Stimulated activated CD4-positive, alpha-beta T cell treated with anti-CD3 and anti-CD28 coated beads, Interleukin-1b, Interleukin-23, amount 100 ng/mL, for 4 hours (primary cell): ENCODE measurements at regions not wholly inside any gene's neighbourhood (a gene's known extent, or its start where the extent isn't known, plus 50 kb on each side); places are given as distances from the start of the nearest gene placed in this dataset.
"Not testable (repeated sequence)": the region's sequence is repeated elsewhere in the genome, so short reads cannot be mapped to it uniquely, and the experiment has no call there.

Source experiments
- DNase-seq, 2 donors: peaks; one replicate each; pipeline ENCODE4 v3.0.0-alpha.2; 2020; ENCODE audit warnings: low read depth in 2 of 2

- not testable (repeated sequence) for DNase-seq
These were observed 162.8 kb upstream of the GJE1 start for GRCh38 chr6:141969768-141970415.

GRCh38 chr6:141969201-141969600, 163.5 kb upstream of the GJE1 start:
- no peak for DNase-seq

GRCh38 chr6:141968632-141969031, 164.1 kb upstream of the GJE1 start:
- no peak for DNase-seq

- no peak for DNase-seq
These were observed 167.6 kb upstream of the GJE1 start for GRCh38 chr6:141965016-141965545.

GRCh38 chr6:141963543-141964295, 169.0 kb upstream of the GJE1 start:
- DNase-seq = no peak

- DNase-seq = no peak
These were observed 175.5 kb upstream of the GJE1 start for GRCh38 chr6:141957271-141957670.

- DNase-seq = no peak
These were observed 175.9 kb upstream of the GJE1 start for GRCh38 chr6:141956868-141957267.

- DNase-seq = no peak
These were observed 176.5 kb upstream of the GJE1 start for GRCh38 chr6:141956046-141956761.

GRCh38 chr6:141953072-141953471, 179.7 kb upstream of the GJE1 start:
- no peak for DNase-seq

- no peak for DNase-seq
These were observed 186.2 kb upstream of the GJE1 start for GRCh38 chr6:141946502-141946901.

- DNase-seq = no peak
These were observed 194.1 kb upstream of the GJE1 start for GRCh38 chr6:141938664-141939063.

- DNase-seq = no peak
These were observed 200.0 kb upstream of the GJE1 start for GRCh38 chr6:141932685-141933084.

GRCh38 chr6:141926200-141926900, 206.4 kb upstream of the GJE1 start:
- DNase-seq = not testable (repeated sequence)

- DNase-seq = no peak
These were observed 207.7 kb upstream of the GJE1 start for GRCh38 chr6:141925001-141925400.

GRCh38 chr6:141922898-141923297, 209.8 kb upstream of the GJE1 start:
- no peak for DNase-seq

- DNase-seq = not testable (repeated sequence)
These were observed 215.8 kb upstream of the GJE1 start for GRCh38 chr6:141916682-141917505.

- DNase-seq = no peak
These were observed 218.1 kb upstream of the GJE1 start for GRCh38 chr6:141914646-141915045.

GRCh38 chr6:141906569-141907080, 226.1 kb upstream of the GJE1 start:
- no peak for DNase-seq

GRCh38 chr6:141890661-141891060, 242.1 kb upstream of the GJE1 start:
- no peak for DNase-seq

GRCh38 chr6:141884850-141885249, 247.9 kb upstream of the GJE1 start:
- DNase-seq = no peak

- DNase-seq = no peak
These were observed 254.0 kb upstream of the GJE1 start for GRCh38 chr6:141878686-141879085.
